HG03196 (cell line): ENCODE measurements at regions not wholly inside any gene's neighbourhood (a gene's known extent, or its start where the extent isn't known, plus 50 kb on each side); places are given as distances from the start of the nearest gene placed in this dataset.

ENCODE experiments used
- ATAC-seq: cut with Tn5 transposase; IDR thresholded peaks from one replicate; pipeline ENCODE4 v1.9.1; 2021; ENCODE audit not compliant: unreplicated experiment

DNA sequence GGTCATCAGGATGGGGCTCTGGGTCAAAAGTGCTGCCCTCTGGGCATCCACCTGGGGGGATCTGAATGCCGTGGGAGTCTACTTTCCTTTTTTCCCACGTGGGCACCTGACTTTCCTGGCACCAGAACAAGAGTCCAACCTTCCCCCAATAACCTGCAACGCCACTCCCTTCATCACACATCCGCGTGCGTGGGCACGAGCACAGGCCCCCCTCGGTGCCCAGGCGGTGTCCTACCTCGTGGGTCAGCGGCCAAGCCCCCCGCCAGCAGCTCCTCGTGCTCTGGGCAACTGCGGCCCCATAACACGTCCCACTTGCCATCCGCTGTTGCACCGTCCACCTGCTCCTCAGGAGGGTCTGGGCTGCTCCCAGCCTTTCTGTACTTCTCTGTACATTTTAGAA is 87.0 kb downstream of the YTHDF1 start:
- ATAC-seq, result no peak

DNA sequence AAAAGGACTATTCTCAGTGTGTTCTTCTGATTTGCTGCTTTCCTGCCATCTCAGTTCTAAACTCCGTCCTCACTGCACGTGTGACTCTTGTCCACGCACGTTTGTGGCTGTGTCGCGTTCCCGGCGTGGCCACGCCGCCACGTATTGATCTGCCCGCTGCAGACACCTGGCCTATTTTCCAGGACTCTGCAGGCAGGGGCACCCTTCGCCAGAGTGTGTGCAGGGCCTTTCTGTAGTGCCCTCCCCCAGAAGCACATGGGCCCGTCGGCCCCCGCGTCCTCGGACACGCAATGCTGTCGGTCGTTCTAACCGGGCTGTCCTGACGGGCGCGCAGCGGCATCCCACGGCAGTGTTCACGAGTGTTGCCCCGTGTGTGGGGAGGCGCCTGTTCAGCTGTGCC is 87.6 kb downstream of the YTHDF1 start:
- ATAC-seq, result no peak

DNA sequence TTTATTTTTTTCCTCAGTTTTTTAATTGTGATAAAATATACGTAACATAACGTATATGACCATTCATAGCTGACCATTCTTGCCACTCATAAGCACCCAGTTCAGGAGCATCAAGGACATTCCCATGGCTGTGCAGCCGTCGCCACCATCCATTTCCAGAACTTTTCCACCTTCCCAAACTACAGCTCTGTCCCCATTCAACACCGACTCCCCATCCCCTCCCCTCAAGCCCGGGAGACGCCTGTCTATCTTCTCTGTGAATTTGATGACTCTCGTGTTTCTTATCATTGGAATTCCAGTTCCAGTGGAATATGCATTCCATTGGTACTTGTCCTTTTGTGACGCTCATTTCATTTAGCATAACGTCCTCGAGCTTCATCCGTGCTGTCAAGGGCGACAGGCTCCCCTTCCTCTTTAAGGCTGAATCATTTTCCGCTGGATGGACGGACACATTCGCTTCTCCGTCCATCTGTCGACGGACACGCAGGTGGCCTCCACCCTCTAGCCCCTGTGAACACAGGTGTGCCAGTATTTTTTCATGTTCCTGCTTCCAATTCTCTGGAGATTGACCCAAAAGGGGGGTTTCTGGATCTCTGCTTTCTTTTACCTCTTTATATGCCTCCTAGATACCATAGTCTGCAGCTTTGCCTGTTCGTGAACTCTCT is 88.1 kb downstream of the YTHDF1 start:
- ATAC-seq, result no peak

DNA sequence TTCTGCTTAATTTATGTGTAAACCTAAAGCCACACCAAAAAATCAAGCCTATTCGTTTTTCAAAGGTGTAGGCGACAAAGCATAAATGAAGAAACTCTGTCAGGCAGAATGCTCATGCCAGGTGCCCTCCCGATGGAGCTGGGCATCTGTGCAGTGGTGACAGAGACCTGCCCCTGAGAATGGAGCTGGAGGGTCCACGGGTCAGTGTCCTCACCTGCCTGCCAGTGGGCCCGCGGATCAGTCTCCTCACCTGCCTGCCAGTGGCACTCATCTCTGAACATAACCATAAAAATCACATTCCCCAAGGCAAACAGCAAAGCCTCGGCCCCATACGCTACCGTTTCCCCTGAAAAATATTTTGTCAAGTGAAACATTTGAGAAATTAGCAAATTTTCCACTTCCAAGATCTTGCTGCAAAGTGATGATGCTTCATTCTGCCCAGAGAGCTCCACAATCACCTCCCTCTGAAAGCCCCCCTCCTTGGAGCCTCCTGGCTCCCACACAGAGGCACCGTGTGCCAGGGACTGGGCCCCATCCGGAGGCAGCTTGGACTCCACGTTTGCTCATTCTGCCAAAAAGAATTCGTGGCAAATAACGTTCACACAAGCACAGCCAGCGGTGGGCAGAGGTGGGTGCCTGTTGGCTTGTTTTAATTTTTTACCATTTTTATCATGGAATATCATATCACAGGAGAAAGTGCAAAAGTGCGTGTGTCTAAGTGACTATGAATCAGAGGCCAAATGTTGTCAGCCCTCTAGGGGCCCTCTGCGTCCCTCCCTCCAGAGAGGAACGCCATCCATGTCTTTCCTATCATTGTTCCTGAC is 88.8 kb downstream of the YTHDF1 start:
- ATAC-seq, result no peak

DNA sequence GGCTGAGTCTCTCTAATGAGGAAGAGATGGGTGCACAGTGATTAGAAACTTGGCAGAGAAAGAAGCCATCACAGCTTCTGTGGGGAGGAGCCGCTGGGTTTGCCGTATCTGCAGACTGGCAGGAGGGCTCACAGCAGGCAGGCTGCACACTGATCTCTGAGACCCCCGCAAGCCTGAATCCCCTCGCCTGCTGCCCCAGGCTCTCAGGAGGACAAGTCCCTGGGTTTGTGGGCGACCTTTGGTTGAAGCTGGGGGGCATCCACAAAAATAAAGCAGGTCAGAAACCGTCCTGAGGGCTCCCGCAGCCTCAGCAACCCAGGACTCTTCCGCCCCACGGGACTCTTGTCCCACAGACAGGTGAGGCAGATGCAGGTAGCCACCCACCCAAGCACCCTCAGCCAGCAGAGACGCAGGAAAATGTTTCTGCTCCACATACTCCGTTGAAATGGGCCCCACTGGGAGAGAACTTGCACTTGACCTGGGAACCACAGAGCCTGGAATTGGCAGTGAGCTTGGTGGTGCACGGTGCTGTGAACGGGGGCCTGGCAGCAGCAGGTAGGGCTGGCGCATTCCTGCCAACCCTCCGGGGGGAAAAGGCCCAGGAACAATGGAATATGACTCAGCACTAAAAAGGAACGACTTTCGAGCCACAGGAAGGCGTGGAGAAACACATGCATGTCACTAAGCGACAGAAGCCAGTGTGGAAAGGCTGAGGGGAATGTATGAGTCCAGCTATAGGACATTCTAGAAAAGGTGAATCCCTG is 89.9 kb downstream of the YTHDF1 start:
- ATAC-seq, result no peak

DNA sequence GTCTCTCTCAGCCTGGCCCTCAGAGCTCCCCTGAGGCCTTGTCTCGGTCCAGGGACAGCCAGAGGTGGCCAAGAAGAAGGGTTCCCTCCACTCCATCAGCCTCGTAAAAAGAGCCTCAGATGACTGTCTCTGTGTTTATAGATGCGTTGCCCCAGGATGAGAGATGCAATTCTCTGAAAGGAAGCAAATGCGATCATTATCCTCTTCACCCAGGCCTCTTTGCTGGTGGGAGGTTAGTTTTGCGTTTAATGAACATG is 90.4 kb downstream of the YTHDF1 start:
- no peak for ATAC-seq

DNA sequence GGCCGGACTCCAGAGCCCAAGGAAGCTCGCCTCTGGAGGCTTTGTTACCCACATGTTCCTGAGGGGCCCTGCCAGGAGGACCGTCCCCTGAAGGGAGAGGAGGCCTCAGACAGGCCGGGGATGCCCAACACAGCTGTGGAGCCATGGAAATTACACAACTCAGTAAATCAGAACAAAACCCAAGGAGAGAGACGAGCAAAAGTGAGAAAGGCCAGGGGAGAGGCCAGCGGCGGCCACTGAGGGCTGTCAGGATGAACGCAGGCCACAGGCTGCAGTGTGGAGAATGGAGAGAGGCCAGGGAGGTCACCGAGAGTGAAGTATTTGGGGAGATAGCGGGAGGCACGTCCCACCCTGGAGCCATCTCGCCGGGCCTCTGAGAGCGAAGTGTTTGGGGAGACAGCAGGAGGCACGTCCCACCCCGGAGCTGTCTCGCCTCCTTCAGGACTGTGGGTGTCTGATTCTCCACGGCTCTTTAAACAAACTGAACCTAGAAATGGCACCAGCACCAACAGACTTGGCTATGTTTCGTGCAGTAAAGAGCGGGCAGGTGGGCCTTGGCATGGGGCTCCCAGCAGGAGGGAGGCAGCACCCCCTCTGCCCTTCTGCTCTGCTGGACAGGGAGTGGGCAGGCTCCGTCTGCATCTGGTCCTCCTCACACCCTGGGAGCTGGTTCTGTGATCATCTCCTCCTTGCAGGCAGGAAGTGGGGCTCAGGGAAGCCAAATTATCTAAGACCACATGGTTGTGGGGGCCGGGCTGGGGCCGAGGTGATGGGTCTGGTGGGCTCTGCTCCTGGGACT is 91.0 kb downstream of the YTHDF1 start:
- no peak for ATAC-seq

DNA sequence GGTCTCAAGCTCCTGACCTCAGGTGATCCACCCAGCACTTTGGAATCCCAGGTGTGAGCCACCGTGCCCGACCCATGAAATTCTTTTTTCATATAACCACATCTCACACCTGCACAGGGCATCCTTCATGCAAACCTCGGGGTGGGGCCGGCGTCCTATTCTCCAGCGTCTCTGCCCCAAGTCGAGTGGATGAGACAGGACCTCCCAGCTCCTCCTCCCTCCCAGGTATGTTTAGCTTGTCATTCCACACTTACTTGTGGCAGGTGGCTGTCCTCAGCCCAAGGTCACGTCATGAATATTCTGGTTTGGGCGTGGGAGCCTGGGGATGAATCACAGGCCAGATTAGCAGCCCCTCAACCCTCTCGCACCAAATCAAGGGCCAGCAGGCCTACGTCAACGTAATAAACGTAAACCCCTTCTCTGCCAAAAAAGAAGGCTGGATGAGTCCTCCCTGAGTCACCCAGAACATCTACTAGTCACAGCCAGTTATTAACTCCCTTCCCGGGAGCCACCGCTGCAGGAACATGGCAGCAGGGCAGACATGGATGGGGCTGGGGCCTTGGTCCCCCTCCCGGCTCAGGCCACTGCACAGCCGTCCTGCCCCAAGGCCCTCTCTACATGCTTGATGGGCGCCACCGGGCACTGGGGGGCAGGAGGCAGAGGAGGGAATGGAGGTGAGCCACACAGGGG is 91.7 kb downstream of the YTHDF1 start:
- ATAC-seq, result no peak

DNA sequence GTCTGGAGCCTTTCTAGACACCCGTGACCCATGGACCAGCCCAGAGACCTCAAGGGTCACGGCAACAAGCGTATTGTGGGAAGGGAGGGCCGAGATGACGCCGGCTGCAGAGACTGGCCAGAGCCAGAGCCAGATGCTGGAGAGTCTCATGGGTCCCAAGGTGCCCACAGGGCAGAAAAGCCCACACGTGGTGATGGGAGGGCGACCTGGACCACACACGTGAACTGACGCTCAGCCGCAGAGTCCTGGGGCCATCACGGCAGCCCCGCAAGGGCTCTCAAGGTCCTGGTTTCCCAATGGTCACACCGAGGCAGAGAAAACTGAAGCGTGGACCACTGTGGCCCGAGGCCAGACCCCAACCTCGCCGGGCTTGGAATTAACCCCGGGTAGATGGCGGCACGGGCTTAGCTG is 92.6 kb downstream of the YTHDF1 start:
- ATAC-seq, result no peak

DNA sequence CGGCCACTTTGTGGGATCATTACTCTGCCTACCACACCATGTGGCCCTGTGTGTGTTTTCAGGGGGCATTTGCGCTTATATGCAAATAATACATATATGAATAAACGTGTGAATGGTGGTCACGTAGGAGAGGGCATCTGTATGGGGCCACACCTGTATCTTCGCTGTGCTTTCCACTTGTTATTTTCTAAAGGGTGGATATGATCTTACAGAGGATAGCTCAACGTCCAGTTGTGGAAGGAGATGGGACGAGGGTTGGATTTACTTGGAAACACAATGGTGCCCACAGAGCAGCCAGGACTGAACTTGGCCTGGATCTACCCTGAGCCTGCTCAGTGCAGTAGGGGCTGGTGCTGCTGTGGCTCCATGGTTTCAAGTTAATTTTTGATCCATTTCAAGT is 93.3 kb downstream of the YTHDF1 start:
- no peak for ATAC-seq

DNA sequence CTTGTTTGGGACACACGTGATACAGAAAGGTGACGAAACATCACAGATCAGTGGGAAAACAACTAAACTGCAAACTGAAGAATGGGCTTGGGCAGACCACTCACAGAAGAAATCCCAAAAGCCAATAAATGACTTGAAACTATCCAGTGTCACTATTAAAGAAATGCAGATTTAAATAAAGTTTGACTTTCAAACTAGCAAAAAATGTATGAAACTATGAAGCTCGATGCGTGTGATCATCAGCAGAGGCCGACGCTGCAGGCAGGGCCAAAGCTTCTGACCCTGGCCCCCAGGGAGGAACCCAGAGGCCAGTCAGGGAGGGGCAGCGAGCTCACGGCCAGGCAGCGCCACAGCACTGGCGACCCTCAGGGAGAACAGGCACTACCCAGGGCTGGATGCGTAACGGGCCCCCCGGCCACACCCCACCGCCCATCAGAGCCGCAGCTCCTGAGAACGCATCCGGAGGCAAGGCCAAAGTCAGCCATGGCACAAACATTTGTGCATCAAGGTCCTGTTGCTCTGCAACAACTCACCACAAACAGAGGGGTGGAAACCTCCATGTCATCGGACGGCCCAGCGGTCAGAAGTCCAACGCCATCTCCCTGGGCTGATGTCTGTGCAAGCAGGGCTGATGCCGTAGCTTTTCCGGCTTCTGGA is 94.1 kb downstream of the YTHDF1 start:
- ATAC-seq, result no peak

DNA sequence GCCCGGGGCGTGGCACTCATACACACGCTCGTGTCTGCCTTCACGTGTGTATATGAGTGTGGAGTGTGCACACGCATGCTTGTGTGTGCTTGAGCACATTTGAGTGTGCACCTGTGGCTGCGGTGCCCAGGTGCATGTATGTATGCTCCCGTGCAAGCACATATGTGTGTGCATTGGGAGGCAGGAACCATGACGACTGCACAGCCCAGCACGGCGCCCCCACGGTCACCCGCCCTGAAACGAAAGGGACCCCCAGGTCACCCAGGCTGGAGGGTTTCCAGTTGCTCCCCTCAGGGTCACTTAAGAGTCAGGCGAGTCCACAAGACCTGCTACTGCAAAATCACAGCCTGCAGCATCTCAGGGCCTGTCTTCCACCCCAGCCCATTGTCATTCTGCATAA is 94.7 kb downstream of the YTHDF1 start:
- ATAC-seq, result no peak

DNA sequence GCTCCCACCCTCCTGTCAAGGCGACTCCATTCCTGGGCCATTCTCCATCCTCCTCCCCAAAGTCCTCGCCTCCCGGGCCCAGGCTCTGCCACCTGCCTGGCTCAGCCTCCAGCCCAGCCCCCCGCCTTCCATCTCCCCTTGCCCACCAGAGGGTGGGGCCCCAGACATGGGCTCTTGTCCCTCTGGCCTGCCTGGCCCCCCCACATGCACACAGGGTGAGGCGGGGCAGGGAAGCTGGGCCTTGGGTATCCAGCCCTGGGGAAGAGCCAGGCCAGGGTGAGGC is 95.2 kb downstream of the YTHDF1 start:
- no peak for ATAC-seq

DNA sequence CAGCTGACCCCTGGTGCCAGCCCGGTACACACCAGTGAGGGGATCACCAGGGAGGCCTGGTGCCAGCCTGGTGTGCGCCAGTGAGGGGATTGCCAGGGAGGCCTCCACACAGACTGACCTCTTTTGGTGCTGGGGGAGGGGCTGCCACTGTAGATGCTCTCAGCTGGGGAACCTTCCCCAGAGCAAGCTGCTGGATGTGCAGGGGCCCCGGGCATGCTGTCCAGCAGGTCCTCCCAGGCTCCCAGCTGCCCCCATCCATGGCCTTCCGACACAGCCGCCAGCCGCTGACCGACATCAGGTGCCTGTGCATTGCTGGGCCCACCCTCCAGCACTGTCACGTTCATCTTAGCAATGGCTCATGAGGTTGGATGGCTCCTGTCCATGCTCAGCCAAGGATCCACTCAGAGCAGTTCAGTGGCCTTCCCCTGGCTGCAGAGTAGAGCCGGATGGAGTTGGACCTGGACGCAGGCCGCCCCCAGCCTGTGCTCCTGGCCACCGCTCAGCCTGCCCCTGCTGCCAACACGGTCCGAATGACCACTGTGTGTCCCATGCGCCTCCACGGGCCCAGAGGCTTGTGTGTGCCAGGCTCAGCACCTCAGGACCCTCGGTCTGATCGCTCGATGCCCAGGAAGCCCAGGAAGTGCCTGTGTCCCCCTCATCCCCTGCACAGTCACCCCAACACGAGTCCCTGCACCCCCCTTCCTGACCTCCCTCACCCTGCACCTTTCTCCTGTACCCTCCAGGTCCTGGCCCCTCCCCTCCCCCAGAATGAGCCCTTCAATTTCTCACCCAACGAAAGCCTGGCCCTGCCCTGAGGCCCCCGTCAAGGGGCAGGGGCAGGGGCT is 95.7 kb downstream of the YTHDF1 start:
- ATAC-seq, result no peak

DNA sequence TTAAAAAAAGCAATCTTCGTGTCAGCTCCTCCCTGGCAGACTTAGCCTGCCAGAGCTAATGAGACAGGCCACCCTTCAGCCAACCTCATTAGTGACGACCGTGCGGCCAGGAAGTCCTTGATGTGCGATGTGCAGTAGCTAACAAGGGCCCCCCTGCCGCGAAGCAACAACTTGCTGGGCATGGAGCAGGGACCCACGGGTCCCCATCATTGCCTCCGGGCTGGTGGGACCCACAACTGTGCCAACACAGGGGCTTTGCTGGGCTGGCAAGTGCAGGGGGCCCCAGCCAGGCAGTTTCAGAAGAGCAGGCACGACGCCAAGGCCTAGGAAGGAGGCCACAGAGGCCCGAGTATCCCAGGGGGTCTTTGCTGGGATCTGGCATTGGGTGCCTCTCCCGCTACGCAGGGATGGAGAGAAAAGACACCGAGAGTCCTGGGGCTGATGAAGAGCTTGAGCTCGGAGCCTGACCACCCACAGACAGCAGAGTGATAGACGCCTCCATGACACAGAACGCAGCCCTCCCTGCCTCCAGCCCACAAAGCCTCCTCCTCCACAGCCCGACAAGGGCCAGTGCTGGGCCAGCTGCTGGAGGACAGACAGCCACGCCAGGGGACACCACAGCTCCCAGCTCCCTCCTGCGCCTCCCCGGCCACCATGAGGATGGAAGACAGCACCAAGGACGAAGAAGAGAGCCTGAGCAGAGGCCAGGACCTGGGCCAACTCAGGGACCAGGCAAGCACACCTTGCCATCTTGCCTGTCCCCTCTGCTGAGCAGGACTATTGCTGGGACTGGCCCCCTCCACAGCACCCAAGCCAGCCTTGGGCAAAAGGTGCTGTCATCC is 96.6 kb downstream of the YTHDF1 start:
- ATAC-seq, result no peak

DNA sequence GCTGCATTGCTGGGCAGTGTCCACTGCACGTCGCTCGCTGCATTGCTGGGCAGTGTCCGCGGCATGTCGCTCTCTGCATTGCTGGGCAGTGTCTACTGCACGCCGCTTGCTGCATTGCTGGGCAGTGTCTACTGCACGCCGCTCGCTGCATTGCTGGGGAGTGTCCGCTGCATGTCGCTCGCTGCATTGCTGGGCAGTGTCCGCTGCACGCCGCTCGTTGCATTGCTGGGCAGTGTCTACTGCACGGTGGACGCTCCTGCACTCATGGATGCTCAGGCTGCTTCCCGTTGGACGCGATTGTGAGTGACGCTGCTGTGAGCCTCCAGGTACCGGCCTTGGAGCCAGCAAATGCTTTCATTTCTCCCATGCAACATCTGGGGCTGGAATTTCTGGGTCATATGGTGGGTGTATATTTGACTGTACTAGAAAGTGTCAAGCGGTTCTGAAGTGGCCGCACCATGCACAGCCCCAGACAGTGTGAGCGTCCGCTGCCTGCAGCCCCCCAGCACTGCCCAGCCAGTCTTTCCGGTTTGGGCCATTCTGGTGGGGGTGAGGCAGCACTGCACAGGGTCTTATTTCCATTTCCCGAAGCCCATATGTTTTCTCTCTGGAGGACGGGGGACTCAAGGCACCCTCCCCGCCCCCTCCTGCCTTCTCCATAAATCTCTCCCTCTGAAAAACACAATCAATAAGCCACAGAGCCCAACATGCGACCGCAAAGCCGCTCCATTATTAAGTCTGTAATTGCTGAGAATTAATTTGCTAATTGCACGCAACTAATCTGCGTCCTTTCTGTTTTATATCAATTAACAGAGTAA is 97.4 kb downstream of the YTHDF1 start:
- ATAC-seq, result no peak

DNA sequence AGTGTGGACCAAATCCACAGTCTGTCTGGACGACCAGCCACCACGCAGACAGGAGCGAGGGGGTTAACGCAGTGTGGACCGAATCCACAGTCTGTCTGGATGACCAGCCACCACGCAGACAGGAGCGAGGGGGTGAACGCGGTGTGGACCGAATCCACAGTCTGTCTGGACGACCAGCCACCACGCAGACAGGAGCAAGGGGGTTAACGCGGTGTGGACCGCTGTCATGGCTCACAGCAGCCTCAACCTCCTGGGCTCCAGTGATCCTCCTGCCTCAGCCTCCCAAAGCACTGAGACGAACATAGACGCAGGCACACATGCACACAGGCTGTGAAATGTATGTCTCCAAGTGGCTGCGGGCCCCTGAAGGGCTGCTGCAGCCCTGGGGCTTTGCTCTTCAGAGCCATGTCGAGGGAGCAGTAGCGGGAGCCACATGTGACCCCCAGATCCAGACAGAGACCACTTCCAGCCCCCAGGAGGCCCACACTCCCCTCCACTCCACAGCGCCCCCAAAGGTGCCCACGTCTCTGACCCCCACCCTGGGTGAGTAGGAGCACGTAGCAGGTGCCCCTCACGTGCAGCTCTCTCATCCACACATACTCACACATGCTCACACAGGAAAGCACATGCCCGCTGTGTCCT is 98.1 kb downstream of the YTHDF1 start:
- no peak for ATAC-seq
